ENCODE measurements at regions not wholly inside any gene's neighbourhood (a gene's known extent, or its start where the extent isn't known, plus 50 kb on each side); places are given as distances from the start of the nearest gene placed in this dataset.

- dilution Hi-C loops (cut with MboI; ENCODE audit: extremely low pct_ligation_motif_present, low sequenced_read_pairs) = no loop called here
- FAIRE-seq = no peak
Observed at GRCh38 chr12:126282691-126283090, 1217.5 kb downstream of the AACS start.

More at GRCh38 chr12:126282691-126283090, 1217.5 kb downstream of the AACS start:
- intact Hi-C loops (cut with micrococcal nuclease) = no loop called here
- Histone ChIP-seq H2AFZ (ENCODE audit: low read depth, low read length) (no peak overlapping the region), H3K27me3 (ENCODE audit: control insufficient read depth in 2 of 2, insufficient read depth in 2 of 2, low read length in 2 of 2) (no peaks in the 10 kb centered on the region), H3K27ac (ENCODE audit: insufficient read depth, low read depth, low read length) (no peak overlapping the region), H3K79me2 (ENCODE audit: control insufficient read depth, insufficient read depth, low read length) (no peaks in the 10 kb centered on the region), H3K36me3 (ENCODE audit: control insufficient read depth in 2 of 2, extremely low read depth in 1 of 2, insufficient read depth in 2 of 2, low read length in 2 of 2) (no peaks in the 10 kb centered on the region), H3K9me3 (replicated peaks; ENCODE audit: control insufficient read depth, insufficient read depth, low read length) (peaks cover 3% of the 10 kb centered on the region), H3K9ac (replicated peaks; ENCODE audit: extremely low read depth, insufficient read depth, low read length) (no peak overlapping the region), H3K4me3 (replicated peaks in 1 of 3; ENCODE audit: insufficient read depth in 1 of 3, low read depth in 1 of 3, low read length in 3 of 3) (no peak overlapping the region), H4K20me1 (replicated peaks; ENCODE audit: control insufficient read depth, extremely low read depth, insufficient read depth, low read length) (no peaks in the 10 kb centered on the region), H3K9me1 (replicated peaks; ENCODE audit: control insufficient read depth, extremely low read depth, insufficient read depth, low read length) (no peaks in the 10 kb centered on the region), H3K4me2 (ENCODE audit: insufficient read depth, low read length) (no peak overlapping the region), H3K4me1 (ENCODE audit: control insufficient read depth, extremely low read depth, insufficient read depth, low read length) (no peaks in the 10 kb centered on the region)
- ChIA-PET CTCF (no interaction called here), POLR2A (no interaction called here)
- TF ChIP-seq MAX (IDR thresholded peaks at IDR 0.05; ENCODE audit: insufficient read depth, insufficient read length) = no peak
- TF ChIP-seq POLR2A (IDR thresholded peaks at IDR 0.05; ENCODE audit: low read depth, low read length) = no peak
- TF ChIP-seq GATA2 (IDR thresholded peaks at IDR 0.05; ENCODE audit: insufficient read depth, insufficient read length, low read depth, low read length) = no peak
- no peak for TF ChIP-seq MYC (IDR thresholded peaks at IDR 0.05; ENCODE audit: low read depth, low read length)
- no peak for TF ChIP-seq CTCF (IDR thresholded peaks at IDR 0.05; ENCODE audit: extremely low read depth in 1 of 2, insufficient read depth in 1 of 2, low read depth in 1 of 2, low read length in 2 of 2)
- no peak for TF ChIP-seq EZH2 (IDR thresholded peaks at IDR 0.05; ENCODE audit: borderline replicate concordance, low read depth, low read length, severe bottlenecking)
- TF ChIP-seq FOS (IDR thresholded peaks at IDR 0.05; ENCODE audit: borderline replicate concordance, insufficient read depth, low read length) = no peak
- BruUV-seq (replicated peaks) = no TSS peak
- DNase-seq (ENCODE audit: low read depth, low spot score) = no peak

Data from endothelial cell of umbilical vein (primary cell).